ENCODE measurements at regions not wholly inside any gene's neighbourhood (a gene's known extent, or its start where the extent isn't known, plus 50 kb on each side); places are given as distances from the start of the nearest gene placed in this dataset.

DNA sequence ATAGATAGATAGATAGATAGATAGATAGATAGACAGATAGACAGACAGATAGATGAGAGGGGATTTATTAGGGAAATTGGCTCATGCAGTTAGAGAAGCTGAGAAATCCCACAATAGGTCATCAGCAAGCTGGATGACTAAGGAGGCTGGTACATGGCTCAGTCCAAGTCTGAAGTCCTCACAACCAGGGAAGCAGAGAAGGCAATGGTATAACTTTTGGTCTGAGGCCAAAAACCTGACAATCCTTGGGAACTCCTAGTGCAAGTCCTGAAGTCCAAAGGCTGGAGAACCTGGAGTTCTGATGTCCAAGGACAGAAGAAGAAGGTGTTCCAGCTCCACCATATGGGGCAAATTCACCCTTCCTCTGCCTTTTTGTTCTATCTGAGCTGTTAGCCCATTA is 517.6 kb upstream of the ATP2B1 start:
- no peak overlapping the region for H3K4me2 ChIP-seq (ENCODE audit: insufficient read depth, low read length)
- no peaks in the 10 kb centered on the region for H4K20me1 ChIP-seq (replicated peaks; ENCODE audit: control insufficient read depth, extremely low read depth, insufficient read depth, low read length)
- no peaks in the 10 kb centered on the region for H3K9me3 ChIP-seq (replicated peaks; ENCODE audit: control insufficient read depth, insufficient read depth, low read length)
- H2AFZ ChIP-seq (ENCODE audit: low read depth, low read length) = no peak overlapping the region
- no peak overlapping the region for H3K4me3 ChIP-seq (replicated peaks in 1 of 3; ENCODE audit: insufficient read depth in 1 of 3, low read depth in 1 of 3, low read length in 3 of 3)
- H3K9ac ChIP-seq (replicated peaks; ENCODE audit: extremely low read depth, insufficient read depth, low read length) = no peak overlapping the region
- intact Hi-C loops (cut with micrococcal nuclease) = no loop called here
- no peaks in the 10 kb centered on the region for H3K27me3 ChIP-seq (ENCODE audit: control insufficient read depth in 2 of 2, insufficient read depth in 2 of 2, low read length in 2 of 2)
- POLR2A ChIA-PET = no interaction called here
- dilution Hi-C loops (cut with MboI; ENCODE audit: extremely low pct_ligation_motif_present, low sequenced_read_pairs) = no loop called here
- H3K79me2 ChIP-seq (ENCODE audit: control insufficient read depth, insufficient read depth, low read length) = no peaks in the 10 kb centered on the region
- no peaks in the 10 kb centered on the region for H3K9me1 ChIP-seq (replicated peaks; ENCODE audit: control insufficient read depth, extremely low read depth, insufficient read depth, low read length)
- CTCF ChIA-PET = interaction anchor here (1.3 kb wide), 1 partner anchor 18 kb away, joined by 3 read pairs; no protein-coding TSS in a partner anchor
- H3K27ac ChIP-seq (ENCODE audit: insufficient read depth, low read depth, low read length) = no peak overlapping the region
- no peaks in the 10 kb centered on the region for H3K36me3 ChIP-seq (ENCODE audit: control insufficient read depth in 2 of 2, extremely low read depth in 1 of 2, insufficient read depth in 2 of 2, low read length in 2 of 2)
- no peak for FAIRE-seq
- TF ChIP-seq GATA2 (IDR thresholded peaks at IDR 0.05; ENCODE audit: insufficient read depth, insufficient read length, low read depth, low read length) = no peak
- TF ChIP-seq POLR2A (IDR thresholded peaks at IDR 0.05; ENCODE audit: low read depth, low read length) = no peak
- H3K4me1 ChIP-seq (ENCODE audit: control insufficient read depth, extremely low read depth, insufficient read depth, low read length) = peaks cover 25% of the 10 kb centered on the region
- no peak for DNase-seq (ENCODE audit: low read depth, low spot score)
- no TSS peak for BruUV-seq (replicated peaks)

GRCh38 chr12:90216815-90217214 is 508.2 kb upstream of the ATP2B1 start:
- no peak for TF ChIP-seq EZH2 (IDR thresholded peaks at IDR 0.05; ENCODE audit: borderline replicate concordance, low read depth, low read length, severe bottlenecking)
- TF ChIP-seq, protein P1, sequence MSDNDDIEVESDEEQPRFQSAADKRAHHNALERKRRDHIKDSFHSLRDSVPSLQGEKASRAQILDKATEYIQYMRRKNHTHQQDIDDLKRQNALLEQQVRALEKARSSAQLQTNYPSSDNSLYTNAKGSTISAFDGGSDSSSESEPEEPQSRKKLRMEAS (IDR thresholded peaks at IDR 0.05; ENCODE audit: insufficient read depth, insufficient read length) = no peak
- no peak for TF ChIP-seq CTCF (IDR thresholded peaks at IDR 0.05; ENCODE audit: extremely low read depth in 1 of 2, insufficient read depth in 1 of 2, low read depth in 1 of 2, low read length in 2 of 2)
- TF ChIP-seq JUN (IDR thresholded peaks at IDR 0.05; ENCODE audit: borderline replicate concordance, insufficient read depth, insufficient read length, low read depth) = peak; percentile 61
- TF ChIP-seq POLR2A (IDR thresholded peaks at IDR 0.05; ENCODE audit: low read depth, low read length) = no peak
- no peak for TF ChIP-seq MYC (IDR thresholded peaks at IDR 0.05; ENCODE audit: low read depth, low read length)
- no peak for TF ChIP-seq POLR2AphosphoS5 (IDR thresholded peaks at IDR 0.05; ENCODE audit: insufficient read depth, low read depth, low read length)
- peak; percentile 56 for TF ChIP-seq FOS (IDR thresholded peaks at IDR 0.05; ENCODE audit: borderline replicate concordance, insufficient read depth, low read length)
- peak; percentile 12 for TF ChIP-seq GATA2 (IDR thresholded peaks at IDR 0.05; ENCODE audit: insufficient read depth, insufficient read length, low read depth, low read length)
- H3K27ac ChIP-seq (ENCODE audit: insufficient read depth, low read depth, low read length) = no peak overlapping the region
- POLR2A ChIA-PET = no interaction called here
- intact Hi-C loops (cut with micrococcal nuclease) = no loop called here
- DNase-seq (ENCODE audit: low read depth, low spot score) (peak; percentile 57), FAIRE-seq (peak; percentile 74)
- H3K4me1 ChIP-seq (ENCODE audit: control insufficient read depth, extremely low read depth, insufficient read depth, low read length) = peaks cover 4% of the 10 kb centered on the region
- CTCF ChIA-PET = interaction anchor here (1.3 to 1.5 kb wide), 3 partner anchors 12 to 207 kb away, joined by 3 to 6 read pairs (median 5); no protein-coding TSS in a partner anchor
- no TSS peak for BruUV-seq (replicated peaks)
- no peak overlapping the region for H3K4me2 ChIP-seq (ENCODE audit: insufficient read depth, low read length)
- no peaks in the 10 kb centered on the region for H3K9me1 ChIP-seq (replicated peaks; ENCODE audit: control insufficient read depth, extremely low read depth, insufficient read depth, low read length)
- no peaks in the 10 kb centered on the region for H3K9me3 ChIP-seq (replicated peaks; ENCODE audit: control insufficient read depth, insufficient read depth, low read length)
- dilution Hi-C loops (cut with MboI; ENCODE audit: extremely low pct_ligation_motif_present, low sequenced_read_pairs) = no loop called here
- H4K20me1 ChIP-seq (replicated peaks; ENCODE audit: control insufficient read depth, extremely low read depth, insufficient read depth, low read length) = no peaks in the 10 kb centered on the region
- H3K27me3 ChIP-seq (ENCODE audit: control insufficient read depth in 2 of 2, insufficient read depth in 2 of 2, low read length in 2 of 2) = no peaks in the 10 kb centered on the region
- no peak overlapping the region for H2AFZ ChIP-seq (ENCODE audit: low read depth, low read length)
- H3K9ac ChIP-seq (replicated peaks; ENCODE audit: extremely low read depth, insufficient read depth, low read length) = no peak overlapping the region
- H3K4me3 ChIP-seq (replicated peaks in 1 of 3; ENCODE audit: insufficient read depth in 1 of 3, low read depth in 1 of 3, low read length in 3 of 3) = no peak overlapping the region
- H3K79me2 ChIP-seq (ENCODE audit: control insufficient read depth, insufficient read depth, low read length) = no peaks in the 10 kb centered on the region
- H3K36me3 ChIP-seq (ENCODE audit: control insufficient read depth in 2 of 2, extremely low read depth in 1 of 2, insufficient read depth in 2 of 2, low read length in 2 of 2) = no peaks in the 10 kb centered on the region
